Ecto neural progenitor cell (in vitro differentiated cells): ENCODE measurements at regions not wholly inside any gene's neighbourhood (a gene's known extent, or its start where the extent isn't known, plus 50 kb on each side); places are given as distances from the start of the nearest gene placed in this dataset.
A peak's percentile ranks its signal among the peaks of the same experiment; 100 is the strongest.

ENCODE experiments used
- DNase-seq: peaks from one replicate; pipeline ENCODE4 v3.0.0-alpha.2; 2018; ENCODE audit warnings: low spot score

DNA sequence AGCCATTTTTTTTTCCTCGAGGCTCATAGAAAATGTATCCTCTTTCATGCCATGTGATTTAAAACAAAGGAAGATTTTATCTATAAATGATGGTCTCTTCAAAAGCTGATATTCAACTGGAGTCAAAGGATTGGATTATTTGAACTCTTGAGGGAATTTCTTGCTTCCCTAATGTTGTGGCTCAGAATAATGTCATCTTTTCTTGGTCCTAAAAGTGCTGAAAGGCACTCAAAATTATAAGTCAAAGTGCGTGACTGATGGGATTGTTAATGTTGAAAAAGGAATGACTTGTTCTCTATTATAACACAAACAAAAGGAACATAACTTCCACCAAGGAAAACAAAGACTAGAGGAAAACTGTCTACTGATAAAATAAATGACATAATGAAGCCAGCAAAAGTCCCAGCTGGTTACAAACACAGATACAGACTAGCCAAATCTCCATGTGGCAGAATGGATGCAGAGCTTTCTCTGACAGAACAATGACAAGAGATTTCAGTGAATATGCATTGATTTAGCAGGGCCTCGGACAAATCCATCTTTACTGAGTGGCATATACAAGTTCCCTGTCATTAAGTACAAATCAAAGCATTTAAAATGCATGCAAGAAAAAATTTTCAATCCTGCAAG, 552.6 kb downstream of the GBA3 start:
- DNase-seq, result no peak

GRCh38 chr4:23242962-23243361, 550.2 kb downstream of the GBA3 start:
- DNase-seq, result no peak

DNA sequence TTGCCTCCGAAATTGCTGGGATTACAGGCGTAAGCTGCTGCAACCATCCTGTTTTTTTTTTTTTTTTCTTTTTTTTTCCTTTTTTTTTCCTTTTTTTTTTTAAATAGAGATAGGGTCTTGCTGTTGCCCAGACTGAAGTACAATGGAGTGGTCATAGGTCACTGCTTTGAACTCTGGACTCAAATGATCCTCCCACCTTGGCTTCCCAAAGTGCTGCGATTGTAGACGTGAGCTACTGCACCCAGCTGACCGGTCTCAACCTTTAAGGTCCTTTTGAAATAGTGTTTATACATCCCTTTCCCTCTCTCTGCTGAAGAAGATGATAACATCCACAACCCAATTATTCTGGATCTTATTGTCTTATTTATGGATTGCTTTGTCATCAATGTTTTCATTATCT, 548.7 kb downstream of the GBA3 start:
- no peak for DNase-seq

- no peak for DNase-seq
Observed at GRCh38 chr4:23238848-23239247, 546.1 kb downstream of the GBA3 start.

GRCh38 chr4:23237771-23238170, 545.0 kb downstream of the GBA3 start:
- DNase-seq, result no peak

DNA sequence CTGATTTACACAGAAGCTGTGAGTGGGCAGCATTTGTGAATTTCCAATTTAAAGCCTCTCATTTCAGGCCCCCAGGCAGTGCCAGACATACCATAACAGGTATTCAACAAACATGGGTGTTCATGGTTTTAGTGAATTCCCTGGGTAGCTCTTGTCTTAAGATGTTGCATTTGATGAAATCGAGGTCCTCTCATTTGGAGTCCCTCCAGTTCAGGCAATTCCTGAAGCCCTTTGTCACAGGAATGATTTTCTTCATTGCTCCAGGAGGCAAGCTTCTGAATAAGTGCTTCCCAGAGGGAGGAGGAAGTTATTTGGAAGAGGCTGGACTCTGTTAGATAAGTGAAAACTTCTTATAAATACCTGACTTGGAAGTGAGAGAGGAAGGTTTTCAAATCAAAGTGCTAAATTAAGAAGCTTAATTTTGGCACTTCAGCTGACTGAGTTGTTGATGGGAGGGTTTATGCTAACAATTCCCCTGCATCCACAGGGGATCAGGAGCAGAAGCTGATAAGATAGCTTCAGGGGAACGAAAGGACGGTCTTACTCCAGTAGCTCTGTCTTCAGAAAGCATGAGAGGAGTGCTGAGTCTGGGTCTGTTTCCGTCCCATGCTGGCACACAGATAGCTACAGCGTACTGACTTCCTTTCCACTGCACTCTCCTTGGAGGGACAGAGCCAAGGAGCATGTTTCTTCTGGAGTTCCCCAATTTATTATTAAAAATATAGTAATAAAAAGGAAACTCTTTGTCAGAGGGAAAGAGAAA, 543.1 kb downstream of the GBA3 start:
- peak; percentile 44 for DNase-seq

DNA sequence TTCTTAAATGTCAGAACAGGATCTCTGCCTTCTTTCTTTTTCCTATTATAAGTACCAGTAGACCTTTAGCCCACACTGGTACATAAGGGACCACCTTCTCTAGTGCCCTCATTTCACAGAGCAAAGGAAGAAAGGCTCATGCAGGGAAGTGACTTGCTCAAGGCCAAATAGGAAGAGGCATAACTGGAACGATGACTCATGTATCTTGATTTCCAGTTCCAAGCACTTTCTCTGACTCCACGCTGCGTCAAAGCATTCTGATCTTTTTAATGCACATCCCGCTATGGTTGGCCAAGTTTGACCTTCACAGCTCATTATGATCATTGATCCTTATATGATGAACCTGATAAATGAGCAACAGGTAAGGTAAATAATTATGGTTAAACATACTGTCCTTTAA, 542.0 kb downstream of the GBA3 start:
- no peak for DNase-seq

DNA sequence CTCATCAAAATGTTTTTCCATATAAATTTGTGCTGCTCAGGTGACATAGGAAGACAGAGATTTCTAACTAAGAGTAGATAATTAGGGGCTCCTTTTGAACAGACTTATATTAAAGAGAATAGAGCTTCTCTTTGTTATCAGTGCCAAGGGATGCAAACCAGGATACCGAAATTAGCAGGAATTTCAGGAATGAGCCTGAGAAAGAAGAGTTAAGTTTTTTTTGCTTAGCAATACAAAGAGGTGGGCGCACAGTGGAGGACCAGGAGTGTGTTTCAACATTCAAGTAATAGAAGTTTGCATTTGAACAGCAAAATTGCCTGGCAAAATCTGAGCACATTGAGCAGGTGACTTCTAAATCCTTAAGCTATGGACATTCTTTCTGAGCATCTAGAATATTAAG, 541.3 kb downstream of the GBA3 start:
- no peak for DNase-seq

GRCh38 chr4:23233596-23233995, 540.9 kb downstream of the GBA3 start:
- DNase-seq, result no peak

- DNase-seq, result no peak
Observed at GRCh38 chr4:23232987-23233386, 540.2 kb downstream of the GBA3 start.

DNA sequence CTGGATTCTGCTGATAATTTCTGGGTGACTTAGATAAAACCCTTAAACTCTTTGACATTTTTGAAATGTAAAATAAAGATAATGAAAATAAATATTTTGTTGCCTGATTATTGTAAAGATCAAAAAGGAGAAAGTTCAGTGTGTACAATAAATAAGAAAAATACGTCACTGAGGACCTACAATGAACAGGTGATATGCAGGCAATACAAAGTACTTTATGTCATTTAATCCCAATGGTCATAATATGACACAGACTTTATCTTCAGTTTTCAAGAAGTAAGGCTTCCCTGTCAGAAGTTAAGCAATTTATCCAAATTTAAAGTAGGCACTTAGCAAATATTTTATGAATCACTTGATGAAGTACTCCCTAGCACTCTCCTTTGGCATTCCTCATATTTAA, 532.8 kb downstream of the GBA3 start:
- DNase-seq, result no peak

DNA sequence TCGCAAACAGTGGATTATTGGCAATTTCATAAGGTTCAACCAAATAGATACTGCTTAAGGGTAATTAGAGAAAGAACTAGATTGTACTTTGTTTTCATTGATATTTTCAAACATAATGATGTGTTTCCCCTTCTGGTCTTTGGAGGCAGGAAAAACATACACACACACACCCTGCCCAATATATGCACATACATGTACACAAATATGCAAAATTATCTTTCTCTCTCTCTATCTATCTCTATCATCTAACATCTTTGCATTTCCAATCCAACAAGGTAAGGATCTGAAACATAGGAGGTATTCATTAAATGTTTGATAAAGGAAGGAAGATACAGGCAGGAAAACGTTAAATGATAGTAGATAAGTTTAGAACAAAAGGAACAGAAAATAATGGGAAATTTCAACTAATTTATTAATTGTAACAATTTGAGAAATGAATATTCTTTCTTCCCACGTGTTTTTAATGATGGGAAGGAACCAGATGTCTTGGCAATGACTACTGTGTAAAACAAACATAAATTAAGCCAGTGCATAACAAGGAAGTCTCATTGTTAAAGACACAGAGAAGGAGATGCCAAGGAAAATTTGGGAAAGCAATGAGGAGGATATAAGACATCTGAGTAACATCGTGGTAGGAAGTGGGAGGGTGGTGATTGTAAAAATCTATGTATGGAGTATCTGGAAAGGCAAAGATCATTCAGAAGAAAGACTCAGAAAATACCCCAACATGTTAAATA, 532.1 kb downstream of the GBA3 start:
- no peak for DNase-seq

DNA sequence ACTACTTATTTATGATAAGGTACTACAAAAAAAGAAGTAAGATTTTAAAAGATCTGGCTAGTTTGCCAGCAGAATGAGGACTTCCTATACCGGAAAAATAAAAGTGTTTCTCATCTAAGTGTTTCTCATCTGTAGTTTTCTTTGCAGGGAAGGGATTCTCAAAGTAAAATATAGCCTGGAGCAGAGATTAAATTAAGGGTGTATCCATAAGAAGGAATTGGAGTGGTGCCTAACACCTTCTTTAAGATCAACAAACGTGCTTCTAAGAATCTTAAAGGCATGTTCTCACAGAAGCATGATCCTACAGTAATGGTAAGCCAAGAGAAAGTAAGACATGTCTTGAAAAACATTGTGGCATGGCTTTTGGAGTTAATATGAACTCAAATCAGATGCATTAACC, 528.2 kb downstream of the GBA3 start:
- no peak for DNase-seq

DNA sequence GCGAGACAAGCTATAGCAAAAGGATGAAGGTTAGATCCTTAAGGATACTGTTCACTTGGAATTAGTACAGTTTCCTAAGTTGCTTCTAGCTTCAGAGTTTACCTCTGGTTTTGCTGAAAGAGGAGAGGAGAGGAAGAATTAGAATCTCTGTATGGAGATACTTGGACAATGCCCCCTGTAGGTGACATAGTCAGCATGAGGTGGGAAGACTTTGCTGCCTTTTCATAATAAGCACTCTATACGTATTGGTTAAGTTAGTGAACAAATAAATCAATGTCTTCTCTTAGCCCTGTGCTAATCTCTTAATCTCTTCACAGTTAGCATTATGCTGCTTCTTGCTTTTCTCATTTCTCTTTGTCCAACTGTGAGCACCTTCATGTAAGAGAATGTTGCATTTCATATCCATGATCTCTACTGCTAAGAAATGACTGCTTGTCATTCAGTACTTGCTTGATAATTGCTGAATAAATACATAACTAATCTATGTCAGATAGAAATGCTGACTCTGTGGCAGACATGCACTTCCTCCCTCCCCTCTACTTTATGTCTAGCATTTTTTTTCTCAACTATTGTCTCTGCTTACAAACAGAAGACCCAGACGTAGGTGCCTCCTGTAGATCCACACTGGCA, 527.2 kb downstream of the GBA3 start:
- no peak for DNase-seq

- no peak for DNase-seq
Observed at GRCh38 chr4:23213198-23213597, 520.5 kb downstream of the GBA3 start.

- no peak for DNase-seq
Observed at GRCh38 chr4:23212558-23212957, 519.8 kb downstream of the GBA3 start.

GRCh38 chr4:23207059-23207458, 514.3 kb downstream of the GBA3 start:
- DNase-seq, result no peak

GRCh38 chr4:23202712-23203247, 510.0 kb downstream of the GBA3 start:
- DNase-seq, result no peak

- DNase-seq, result no peak
Observed at GRCh38 chr4:23194751-23195150, 502.0 kb downstream of the GBA3 start.

DNA sequence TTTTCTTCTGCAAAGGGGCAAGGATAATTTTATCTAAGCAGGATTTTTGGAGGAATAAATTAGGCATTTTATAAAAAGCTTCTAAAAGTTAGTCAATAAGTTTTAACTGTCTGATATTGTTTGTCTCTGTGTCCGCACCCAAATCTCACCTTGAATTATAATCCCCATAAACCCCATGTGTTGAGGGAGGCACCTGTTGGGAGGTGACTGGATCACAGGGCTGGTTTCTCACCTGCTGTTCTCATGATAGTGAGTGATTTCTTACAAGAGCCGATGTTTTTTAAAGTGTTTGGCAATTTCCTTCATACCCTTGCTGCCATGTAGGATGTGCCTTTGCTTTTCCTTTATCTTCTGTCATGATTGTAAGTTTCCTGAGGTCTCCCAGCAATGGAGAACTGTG, 481.4 kb downstream of the GBA3 start:
- no peak for DNase-seq

GRCh38 chr4:23171976-23172375, 479.2 kb downstream of the GBA3 start:
- no peak for DNase-seq

GRCh38 chr4:23169608-23170311, 477.0 kb downstream of the GBA3 start:
- DNase-seq, result no peak
